Testis (tissue), 2 donors: ENCODE measurements at regions not wholly inside any gene's neighbourhood (a gene's known extent, or its start where the extent isn't known, plus 50 kb on each side); places are given as distances from the start of the nearest gene placed in this dataset.

Experiments used
- CTCF ChIP-seq, 3 experiments: fragments of 450-650 bp in 2 of 3; fragments of 200-600 bp in 1 of 3; sonication (generic) in 1 of 3; IDR thresholded peaks; one replicate each; pipeline ENCODE4 v1.5.1; 2016 to 2019; ENCODE audit warnings: antibody characterized with exemption in 3 of 3, mild to moderate bottlenecking in 2 of 3, moderate library complexity in 1 of 3
- POLR2A ChIP-seq: fragments of 450-650 bp; IDR thresholded peaks from one replicate; pipeline ENCODE4 v1.6.1; 2017; ENCODE audit warnings: antibody characterized with exemption, mild to moderate bottlenecking, moderate library complexity

- no peak for TF ChIP-seq CTCF (IDR thresholded peaks at IDR 0.05)
- TF ChIP-seq POLR2A: no peak
These were observed 668.0 kb upstream of the MBL2 start for GRCh38 chr10:53440601-53441000.
